ENCODE measurements at regions not wholly inside any gene's neighbourhood (a gene's known extent, or its start where the extent isn't known, plus 50 kb on each side); places are given as distances from the start of the nearest gene placed in this dataset.
"Not testable (repeated sequence)": the region's sequence is repeated elsewhere in the genome, so short reads cannot be mapped to it uniquely, and the experiment has no call there.

- in situ Hi-C loops (cut with MboI; ENCODE audit: low pct_unique_long_range_greater_than_20kb, low sequenced_read_pairs); DNase-seq: not testable (repeated sequence)
Observed at GRCh38 chr9:63296848-63297247, 1988.2 kb downstream of the FOXD4L5 start.

DNA sequence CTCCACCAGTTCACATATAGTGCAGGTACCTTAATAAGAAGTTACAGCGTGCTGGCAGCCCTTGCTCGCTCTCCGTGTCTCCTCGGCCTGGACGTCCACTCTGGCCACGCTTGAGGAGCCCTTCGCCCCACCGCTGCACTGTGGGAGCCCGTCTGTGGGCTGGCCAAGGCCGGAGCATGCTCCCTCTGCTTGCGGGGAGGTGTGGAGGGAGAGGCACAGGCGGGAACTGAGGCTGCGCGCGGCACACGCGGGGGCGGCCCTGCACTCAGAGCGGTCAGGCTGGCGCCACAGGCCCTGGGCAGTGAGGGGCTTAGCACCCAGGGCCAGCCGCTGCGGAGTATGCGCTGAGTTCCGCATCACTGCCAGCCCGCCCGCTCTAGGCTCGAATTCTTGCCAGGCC, 1988.6 kb downstream of the FOXD4L5 start:
- in situ Hi-C loops (cut with MboI; ENCODE audit: low pct_unique_long_range_greater_than_20kb, low sequenced_read_pairs); DNase-seq: not testable (repeated sequence)

DNA sequence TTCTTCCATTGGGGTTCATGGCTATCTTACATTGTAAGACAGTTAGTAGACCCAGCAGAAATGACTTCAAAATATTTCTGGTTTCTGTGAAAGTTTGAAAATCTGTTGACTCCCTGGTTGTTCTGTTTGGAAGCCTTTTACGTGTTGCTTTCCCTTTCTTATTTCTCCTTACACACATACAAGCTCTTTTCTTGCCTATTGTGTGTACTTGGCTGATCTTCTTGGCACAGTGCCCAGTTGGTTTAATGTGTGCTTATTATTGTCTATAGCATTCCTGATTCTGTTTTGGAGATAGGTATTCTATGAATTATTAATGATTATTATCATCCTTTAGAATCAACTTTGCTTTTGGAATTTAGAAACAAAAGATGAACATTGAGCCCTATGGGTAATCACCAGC, 1995.0 kb downstream of the FOXD4L5 start:
- in situ Hi-C loops (cut with MboI; ENCODE audit: low pct_unique_long_range_greater_than_20kb, low sequenced_read_pairs); DNase-seq: not testable (repeated sequence)

Data from KBM-7 (cell line).